ENCODE measurements at regions not wholly inside any gene's neighbourhood (a gene's known extent, or its start where the extent isn't known, plus 50 kb on each side); places are given as distances from the start of the nearest gene placed in this dataset.
A peak's percentile ranks its signal among the peaks of the same experiment; 100 is the strongest.

DNA sequence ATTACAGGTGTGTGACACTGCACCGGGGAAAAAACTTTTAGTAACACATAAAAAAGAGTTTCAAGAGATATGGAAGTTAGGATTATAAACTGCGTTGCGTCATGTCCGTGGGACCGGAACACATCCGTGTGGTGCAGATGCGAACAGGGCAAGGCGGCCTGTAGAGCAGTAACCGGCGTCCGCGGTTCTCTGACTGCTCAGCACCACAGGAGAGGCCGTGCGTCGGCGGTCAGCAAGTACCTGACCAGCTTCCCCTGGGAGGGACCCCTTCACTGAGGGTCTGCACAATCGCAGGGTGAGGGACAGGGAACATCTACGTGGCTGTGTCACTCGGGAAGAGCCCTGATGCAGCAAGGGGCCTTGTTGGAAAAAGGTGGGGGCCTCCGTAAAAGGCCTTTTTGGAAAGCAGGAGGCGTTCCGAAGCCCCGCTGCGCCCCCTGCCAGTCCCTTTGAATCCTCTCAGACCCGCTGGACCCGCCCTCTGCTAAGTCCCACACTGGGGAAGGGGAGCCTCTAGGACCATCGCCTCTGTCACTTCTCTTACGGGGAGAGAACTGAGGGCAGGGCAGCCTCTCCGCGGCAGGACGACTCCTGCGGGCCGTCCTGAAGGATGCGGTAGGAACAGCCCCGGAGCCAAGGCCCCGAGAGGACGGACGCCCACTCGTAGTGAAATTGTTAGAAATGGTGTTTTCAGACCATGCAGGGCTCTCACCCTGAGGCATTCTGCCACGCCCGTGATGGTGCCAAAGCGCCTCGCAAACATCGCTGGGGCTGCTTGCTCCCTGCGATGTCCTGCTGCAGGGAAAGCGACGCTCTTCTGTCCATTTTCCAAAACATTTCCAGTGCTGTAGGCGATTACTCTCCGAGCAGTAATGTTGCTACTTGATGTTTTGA, 771.6 kb upstream of the COBL start:
- Histone ChIP-seq H2BK5ac (ENCODE audit: low read depth, low read length, poor library complexity, severe bottlenecking) (no peak overlapping the region), H2BK15ac (ENCODE audit: low read depth, poor library complexity, severe bottlenecking) (peak overlapping the region; percentile 9), H3K27me3 (ENCODE audit: control insufficient read depth in 1 of 2, insufficient read depth in 1 of 2, low read length in 2 of 2) (no peaks in the 10 kb centered on the region), H2BK120ac (ENCODE audit: low read depth, low read length) (no peak overlapping the region), H3K23ac (ENCODE audit: low read length in 2 of 2) (no peak overlapping the region), H4K8ac (ENCODE audit: low read length) (no peak overlapping the region), H3K79me1 (replicated peaks; ENCODE audit: low read length, poor library complexity, severe bottlenecking) (no peaks in the 10 kb centered on the region), H3K4me1 (ENCODE audit: control insufficient read depth, insufficient read depth, low read depth, low read length) (peaks cover 8% of the 10 kb centered on the region), H3K27ac (ENCODE audit: low read length, poor library complexity, severe bottlenecking) (no peak overlapping the region), H2AFZ (ENCODE audit: low read depth, low read length) (no peak overlapping the region), H4K91ac (ENCODE audit: low read length) (no peak overlapping the region), H2AK5ac (ENCODE audit: low read length, severe bottlenecking) (no peak overlapping the region), H3K9me3 (ENCODE audit: control insufficient read depth, low read length) (no peaks in the 10 kb centered on the region), H3K14ac (ENCODE audit: low read length in 2 of 2) (no peak overlapping the region), H3K4ac (ENCODE audit: low read depth in 1 of 2, low read length in 2 of 2) (no peak overlapping the region), H3K4me3 (ENCODE audit: insufficient read depth in 1 of 2, low read depth in 1 of 2, low read length in 2 of 2) (peak overlapping the region; percentile 24 to 27), H3K9ac (ENCODE audit: low read length) (no peak overlapping the region), H3K4me2 (ENCODE audit: low read length, poor library complexity, severe bottlenecking) (peak overlapping the region; percentile 61), H2BK12ac (ENCODE audit: low read length in 2 of 2) (no peak overlapping the region), H3K18ac (ENCODE audit: low read depth in 1 of 2, low read length in 2 of 2) (no peak overlapping the region), H3K36me3 (ENCODE audit: control insufficient read depth in 1 of 2, insufficient read depth in 2 of 2, low read depth in 1 of 2, low read length in 2 of 2) (no peaks in the 10 kb centered on the region)
- DNase-seq = no peak
- WGBS = 27% methylated on average over 47 of the region's 49 CpGs

DNA sequence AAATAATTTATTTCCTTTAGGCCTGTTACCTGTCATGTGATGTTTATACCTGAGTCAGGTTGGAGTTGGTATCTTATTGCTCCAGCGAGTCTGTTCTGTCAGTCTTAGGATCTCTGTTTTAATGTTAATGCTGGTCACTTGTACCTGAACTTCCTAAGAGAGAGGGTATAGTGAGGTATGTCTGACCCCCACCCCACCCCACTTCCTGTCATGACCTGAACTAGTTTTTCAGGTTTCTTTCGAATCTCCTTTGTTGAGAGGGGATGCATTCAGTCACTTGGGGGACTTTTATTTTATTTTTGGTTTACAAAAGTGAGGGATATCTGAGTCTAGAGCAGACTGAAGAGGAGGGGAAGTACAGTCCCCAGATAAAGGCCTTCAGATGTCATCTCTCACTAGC, 769.0 kb upstream of the COBL start:
- H2BK5ac ChIP-seq (ENCODE audit: low read depth, low read length, poor library complexity, severe bottlenecking) = no peak overlapping the region

DNA sequence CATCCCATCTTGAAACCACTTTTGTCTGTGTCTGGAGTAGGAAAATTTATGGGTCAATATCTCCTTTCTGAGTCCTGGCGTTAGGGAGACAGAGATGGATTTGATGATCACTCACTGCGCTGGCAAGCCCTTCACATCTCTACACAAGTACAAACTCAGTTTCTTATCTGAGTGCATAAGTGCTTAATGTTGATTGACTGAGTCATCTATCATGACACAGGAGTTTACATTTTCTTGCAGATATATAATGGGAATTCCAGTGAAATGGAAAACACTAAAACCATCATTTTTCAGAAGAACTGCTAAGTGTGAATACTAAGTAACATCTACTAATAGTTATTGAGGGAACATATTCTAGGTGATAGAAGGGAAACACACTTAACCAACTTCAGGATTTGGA, 763.9 kb upstream of the COBL start:
- H3K36me3 ChIP-seq (ENCODE audit: control insufficient read depth in 1 of 2, insufficient read depth in 2 of 2, low read depth in 1 of 2, low read length in 2 of 2) = no peaks in the 10 kb centered on the region
- H2BK120ac ChIP-seq (ENCODE audit: low read depth, low read length) = no peak overlapping the region
- no peaks in the 10 kb centered on the region for H3K9me3 ChIP-seq (ENCODE audit: control insufficient read depth, low read length)
- H2AK5ac ChIP-seq (ENCODE audit: low read length, severe bottlenecking) = no peak overlapping the region
- H2BK12ac ChIP-seq (ENCODE audit: low read length in 2 of 2) = no peak overlapping the region
- H3K27ac ChIP-seq (ENCODE audit: low read length, poor library complexity, severe bottlenecking) = no peak overlapping the region
- no peak overlapping the region for H3K4me2 ChIP-seq (ENCODE audit: low read length, poor library complexity, severe bottlenecking)
- no peaks in the 10 kb centered on the region for H3K27me3 ChIP-seq (ENCODE audit: control insufficient read depth in 1 of 2, insufficient read depth in 1 of 2, low read length in 2 of 2)
- H3K4ac ChIP-seq (ENCODE audit: low read depth in 1 of 2, low read length in 2 of 2) = no peak overlapping the region
- H4K8ac ChIP-seq (ENCODE audit: low read length) = no peak overlapping the region
- no peak overlapping the region for H3K23ac ChIP-seq (ENCODE audit: low read length in 2 of 2)
- no peak overlapping the region for H3K9ac ChIP-seq (ENCODE audit: low read length)
- H2BK5ac ChIP-seq (ENCODE audit: low read depth, low read length, poor library complexity, severe bottlenecking) = no peak overlapping the region
- H3K18ac ChIP-seq (ENCODE audit: low read depth in 1 of 2, low read length in 2 of 2) = no peak overlapping the region
- no peaks in the 10 kb centered on the region for H3K4me1 ChIP-seq (ENCODE audit: control insufficient read depth, insufficient read depth, low read depth, low read length)
- no peak overlapping the region for H2BK15ac ChIP-seq (ENCODE audit: low read depth, poor library complexity, severe bottlenecking)
- peak; percentile 2 for DNase-seq
- H2AFZ ChIP-seq (ENCODE audit: low read depth, low read length) = no peak overlapping the region
- H3K4me3 ChIP-seq (ENCODE audit: insufficient read depth in 1 of 2, low read depth in 1 of 2, low read length in 2 of 2) = no peak overlapping the region
- H3K79me1 ChIP-seq (replicated peaks; ENCODE audit: low read length, poor library complexity, severe bottlenecking) = no peaks in the 10 kb centered on the region
- no CpG with 5 or more reads among the region's 2 CpGs for WGBS
- H4K91ac ChIP-seq (ENCODE audit: low read length) = no peak overlapping the region
- H3K14ac ChIP-seq (ENCODE audit: low read length in 2 of 2) = no peak overlapping the region

More for the DNA sequence above, 769.0 kb upstream of the COBL start:
- H3K9me3 ChIP-seq (ENCODE audit: control insufficient read depth, low read length) = no peaks in the 10 kb centered on the region
- H3K18ac ChIP-seq (ENCODE audit: low read depth in 1 of 2, low read length in 2 of 2) = no peak overlapping the region
- H3K4me2 ChIP-seq (ENCODE audit: low read length, poor library complexity, severe bottlenecking) = no peak overlapping the region
- WGBS = 75% methylated on average over 2 of the region's 2 CpGs
- H2AFZ ChIP-seq (ENCODE audit: low read depth, low read length) = no peak overlapping the region
- no peak overlapping the region for H3K4me3 ChIP-seq (ENCODE audit: insufficient read depth in 1 of 2, low read depth in 1 of 2, low read length in 2 of 2)
- no peak overlapping the region for H2AK5ac ChIP-seq (ENCODE audit: low read length, severe bottlenecking)
- no peak overlapping the region for H4K91ac ChIP-seq (ENCODE audit: low read length)
- H3K27ac ChIP-seq (ENCODE audit: low read length, poor library complexity, severe bottlenecking) = no peak overlapping the region
- H3K4me1 ChIP-seq (ENCODE audit: control insufficient read depth, insufficient read depth, low read depth, low read length) = peaks cover 8% of the 10 kb centered on the region
- H2BK12ac ChIP-seq (ENCODE audit: low read length in 2 of 2) = no peak overlapping the region
- no peak overlapping the region for H2BK120ac ChIP-seq (ENCODE audit: low read depth, low read length)
- H3K23ac ChIP-seq (ENCODE audit: low read length in 2 of 2) = no peak overlapping the region
- no peaks in the 10 kb centered on the region for H3K27me3 ChIP-seq (ENCODE audit: control insufficient read depth in 1 of 2, insufficient read depth in 1 of 2, low read length in 2 of 2)
- no peaks in the 10 kb centered on the region for H3K36me3 ChIP-seq (ENCODE audit: control insufficient read depth in 1 of 2, insufficient read depth in 2 of 2, low read depth in 1 of 2, low read length in 2 of 2)
- no peak overlapping the region for H4K8ac ChIP-seq (ENCODE audit: low read length)
- no peak overlapping the region for H3K4ac ChIP-seq (ENCODE audit: low read depth in 1 of 2, low read length in 2 of 2)
- no peak overlapping the region for H3K14ac ChIP-seq (ENCODE audit: low read length in 2 of 2)
- H3K9ac ChIP-seq (ENCODE audit: low read length) = no peak overlapping the region
- DNase-seq = no peak
- H2BK15ac ChIP-seq (ENCODE audit: low read depth, poor library complexity, severe bottlenecking) = no peak overlapping the region
- no peaks in the 10 kb centered on the region for H3K79me1 ChIP-seq (replicated peaks; ENCODE audit: low read length, poor library complexity, severe bottlenecking)

DNA sequence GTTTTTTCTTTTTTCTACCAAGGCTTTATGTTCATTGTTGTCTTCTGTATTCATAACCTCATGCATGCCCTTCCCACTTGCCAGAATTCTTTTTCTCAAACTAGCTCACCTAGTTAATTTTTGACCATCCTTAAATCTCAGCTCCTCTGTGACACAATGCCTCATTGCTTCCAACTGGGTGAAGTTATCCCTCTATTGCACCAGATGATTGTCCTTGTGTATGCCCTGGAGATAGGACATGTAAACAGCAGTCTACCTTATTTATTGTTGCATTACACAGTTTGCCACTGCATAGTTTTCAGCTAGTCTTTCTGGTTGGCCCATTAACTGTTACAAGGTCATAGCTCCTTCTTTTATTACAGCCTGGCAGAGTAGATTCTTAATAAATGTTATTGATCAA, 763.1 kb upstream of the COBL start:
- Histone ChIP-seq H3K18ac (ENCODE audit: low read depth in 1 of 2, low read length in 2 of 2) (no peak overlapping the region), H2AK5ac (ENCODE audit: low read length, severe bottlenecking) (no peak overlapping the region), H4K8ac (ENCODE audit: low read length) (no peak overlapping the region), H3K27me3 (ENCODE audit: control insufficient read depth in 1 of 2, insufficient read depth in 1 of 2, low read length in 2 of 2) (no peaks in the 10 kb centered on the region), H2BK120ac (ENCODE audit: low read depth, low read length) (no peak overlapping the region), H4K91ac (ENCODE audit: low read length) (no peak overlapping the region), H3K4me3 (ENCODE audit: insufficient read depth in 1 of 2, low read depth in 1 of 2, low read length in 2 of 2) (no peak overlapping the region), H3K9me3 (ENCODE audit: control insufficient read depth, low read length) (no peaks in the 10 kb centered on the region), H3K23ac (ENCODE audit: low read length in 2 of 2) (no peak overlapping the region), H3K4ac (ENCODE audit: low read depth in 1 of 2, low read length in 2 of 2) (no peak overlapping the region), H3K14ac (ENCODE audit: low read length in 2 of 2) (no peak overlapping the region), H3K4me2 (ENCODE audit: low read length, poor library complexity, severe bottlenecking) (no peak overlapping the region), H2AFZ (ENCODE audit: low read depth, low read length) (no peak overlapping the region), H3K4me1 (ENCODE audit: control insufficient read depth, insufficient read depth, low read depth, low read length) (no peaks in the 10 kb centered on the region), H2BK15ac (ENCODE audit: low read depth, poor library complexity, severe bottlenecking) (no peak overlapping the region), H3K27ac (ENCODE audit: low read length, poor library complexity, severe bottlenecking) (no peak overlapping the region), H2BK12ac (ENCODE audit: low read length in 2 of 2) (no peak overlapping the region), H3K36me3 (ENCODE audit: control insufficient read depth in 1 of 2, insufficient read depth in 2 of 2, low read depth in 1 of 2, low read length in 2 of 2) (no peaks in the 10 kb centered on the region), H2BK5ac (ENCODE audit: low read depth, low read length, poor library complexity, severe bottlenecking) (no peak overlapping the region), H3K9ac (ENCODE audit: low read length) (no peak overlapping the region), H3K79me1 (replicated peaks; ENCODE audit: low read length, poor library complexity, severe bottlenecking) (no peaks in the 10 kb centered on the region)
- no peak for DNase-seq

Data from mesenchymal stem cell (in vitro differentiated cells and primary cell).